D721Med (cell line): ENCODE measurements at regions not wholly inside any gene's neighbourhood (a gene's known extent, or its start where the extent isn't known, plus 50 kb on each side); places are given as distances from the start of the nearest gene placed in this dataset.
"Not testable (repeated sequence)": the region's sequence is repeated elsewhere in the genome, so short reads cannot be mapped to it uniquely, and the experiment has no call there.

Experiments
- DNase-seq: peaks from one replicate; pipeline ENCODE4 v3.0.0; 2011; ENCODE audit warnings: low spot score; ENCODE audit not compliant: insufficient read length
- FAIRE-seq: peaks from 2 replicates; lab custom pipeline; 2011; peaks lifted over from hg19 to GRCh38; lab: Jason Lieb, UNC
- CTCF ChIP-seq: IDR thresholded peaks from 2 replicates; pipeline ENCODE4 v1.5.1; 2012; ENCODE audit warnings: mild to moderate bottlenecking, control low read depth; ENCODE audit not compliant: insufficient read depth; ENCODE audit errors: missing control alignments

GRCh38 chr10:120095875-120096274 lies 203.3 kb downstream of the SEC23IP start:
- no peak for TF ChIP-seq CTCF
- no peak for FAIRE-seq
- DNase-seq, result no peak

DNA sequence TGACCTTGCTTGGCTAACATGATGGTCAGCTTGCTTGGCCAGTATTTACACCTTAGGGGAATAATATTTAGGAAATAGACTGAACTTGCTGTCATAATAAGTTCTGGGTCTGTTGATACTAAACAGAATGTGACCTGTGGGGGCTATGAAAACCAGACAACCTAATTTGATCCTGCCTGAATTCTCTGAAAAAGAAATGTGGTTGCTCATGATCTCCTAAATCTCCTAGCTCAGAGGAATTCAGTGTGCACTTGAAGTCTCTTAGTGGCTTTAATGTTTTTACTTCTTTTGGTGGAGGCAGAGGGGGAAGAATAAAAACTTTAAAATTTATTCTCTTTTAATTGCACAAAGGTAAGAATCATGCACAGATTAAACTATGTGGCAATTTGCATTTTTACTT lies 205.2 kb downstream of the SEC23IP start:
- DNase-seq, result no peak
- TF ChIP-seq CTCF, result no peak

DNA sequence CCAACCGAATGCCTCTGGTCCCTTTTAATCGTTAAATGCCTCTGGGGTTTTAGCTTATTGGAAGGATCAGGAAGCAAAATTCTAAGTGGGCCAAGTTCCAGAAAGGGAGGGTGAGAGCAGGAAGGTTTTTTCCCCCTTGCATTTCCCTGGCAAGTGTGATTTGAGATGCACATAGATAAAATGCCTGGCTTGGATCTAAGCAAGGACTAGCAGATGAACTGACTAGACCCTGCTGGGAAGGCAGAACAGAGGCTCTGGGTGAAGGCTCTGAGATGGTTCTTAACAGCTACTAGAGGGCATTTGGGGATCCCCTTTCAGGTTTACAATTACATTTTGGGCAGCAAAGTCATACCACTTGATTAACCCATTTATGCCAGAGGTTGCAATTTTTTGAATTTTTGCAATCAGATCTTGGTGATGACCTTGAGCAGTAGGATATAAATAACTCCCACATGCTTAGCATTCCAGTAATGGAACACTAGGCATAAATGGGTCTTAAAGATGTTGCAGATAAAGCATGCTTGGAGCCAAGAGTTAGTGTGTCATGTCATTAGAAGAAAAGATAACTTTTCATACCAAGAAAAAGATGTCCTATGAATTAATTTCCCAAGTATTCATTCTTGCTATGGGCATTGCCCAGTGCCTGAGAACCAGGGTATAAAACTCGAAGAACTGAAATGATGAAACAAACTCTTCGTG lies 205.9 kb downstream of the SEC23IP start:
- DNase-seq, result no peak
- TF ChIP-seq CTCF, result no peak
- no peak for FAIRE-seq

More for the DNA sequence above, 205.2 kb downstream of the SEC23IP start:
- FAIRE-seq, result no peak

DNA sequence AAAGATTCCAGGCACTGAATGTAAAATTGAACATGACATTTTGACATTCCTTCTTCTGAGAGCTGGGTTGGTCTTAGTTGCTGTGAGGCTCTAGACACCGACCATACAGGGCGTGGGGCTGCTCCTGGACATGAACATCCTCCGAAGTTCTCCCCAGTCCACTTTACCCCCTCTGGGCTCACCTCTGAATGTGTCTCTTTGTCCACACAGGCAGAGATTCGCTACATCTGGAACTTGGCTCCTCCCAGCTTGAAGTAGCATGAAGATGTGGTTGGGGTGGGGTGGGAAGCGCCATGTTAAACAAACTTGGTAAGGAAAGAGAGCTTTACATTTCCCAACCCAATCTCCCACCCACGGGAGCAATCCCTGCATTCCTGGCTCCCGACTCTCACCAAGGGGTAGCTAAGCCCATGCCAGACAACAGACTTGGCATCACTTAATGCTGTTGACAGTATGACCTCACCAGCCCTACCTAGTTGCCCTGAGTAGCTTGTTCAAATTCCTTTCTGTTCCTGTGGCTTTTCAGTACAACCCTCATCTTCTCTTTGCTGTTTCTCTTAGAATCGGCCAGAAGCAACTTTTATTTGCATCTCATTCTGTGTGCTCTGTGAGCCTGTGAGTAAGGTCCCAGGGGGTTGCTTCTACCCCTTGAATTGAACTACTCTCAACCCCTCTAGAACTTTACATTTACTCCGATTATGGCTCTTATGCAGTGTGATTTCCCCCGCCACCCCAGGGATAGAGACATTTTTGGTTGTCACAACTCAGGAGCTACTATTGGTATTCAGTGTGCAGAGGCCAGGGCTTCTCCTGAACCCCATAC lies 211.4 kb downstream of the SEC23IP start:
- DNase-seq (no peak), FAIRE-seq (no peak)
- TF ChIP-seq CTCF, result no peak

DNA sequence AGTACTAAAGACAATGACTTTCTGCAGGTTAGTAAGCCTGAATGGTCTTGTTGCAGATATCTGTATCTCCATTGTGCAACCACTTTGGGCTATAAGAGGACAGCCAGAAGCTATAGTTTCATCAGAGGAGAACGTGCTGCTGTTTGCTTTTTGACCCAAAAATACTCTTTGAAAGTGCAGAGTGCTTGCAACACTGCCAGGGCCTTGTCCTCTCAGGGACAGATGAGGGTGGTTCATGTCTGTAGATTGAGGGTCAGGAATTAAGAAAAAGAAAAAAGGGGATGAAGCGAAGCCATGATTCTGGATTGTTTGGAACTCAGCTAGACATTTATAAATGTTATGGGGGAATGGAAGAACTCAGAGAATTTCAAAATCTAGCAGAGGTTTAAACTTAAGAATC lies 212.5 kb downstream of the SEC23IP start:
- no peak for DNase-seq
- FAIRE-seq, result no peak
- no peak for TF ChIP-seq CTCF

GRCh38 chr10:120105492-120105891 lies 213.0 kb downstream of the SEC23IP start:
- no peak for TF ChIP-seq CTCF
- FAIRE-seq, result no peak
- no peak for DNase-seq

DNA sequence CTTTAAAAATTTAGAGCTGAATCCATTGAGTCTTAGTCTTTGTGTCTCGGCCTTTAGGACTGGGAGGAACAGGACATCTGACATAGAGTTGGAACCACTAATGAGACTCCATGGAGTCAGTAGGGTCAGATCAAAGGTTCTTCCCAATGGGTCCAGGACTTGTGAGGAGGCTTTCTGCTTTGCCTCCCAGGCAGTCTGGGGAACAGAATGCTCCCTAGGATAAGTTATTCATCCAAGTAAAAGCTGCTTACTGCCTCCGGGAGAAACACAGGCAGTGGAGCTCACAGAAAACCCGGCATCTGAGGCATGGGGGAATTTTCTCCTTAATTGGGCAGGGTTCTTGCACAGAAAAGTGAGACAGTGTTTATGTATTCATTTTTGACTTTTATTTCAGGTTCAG lies 216.4 kb downstream of the SEC23IP start:
- no peak for TF ChIP-seq CTCF
- DNase-seq (no peak), FAIRE-seq (no peak)

DNA sequence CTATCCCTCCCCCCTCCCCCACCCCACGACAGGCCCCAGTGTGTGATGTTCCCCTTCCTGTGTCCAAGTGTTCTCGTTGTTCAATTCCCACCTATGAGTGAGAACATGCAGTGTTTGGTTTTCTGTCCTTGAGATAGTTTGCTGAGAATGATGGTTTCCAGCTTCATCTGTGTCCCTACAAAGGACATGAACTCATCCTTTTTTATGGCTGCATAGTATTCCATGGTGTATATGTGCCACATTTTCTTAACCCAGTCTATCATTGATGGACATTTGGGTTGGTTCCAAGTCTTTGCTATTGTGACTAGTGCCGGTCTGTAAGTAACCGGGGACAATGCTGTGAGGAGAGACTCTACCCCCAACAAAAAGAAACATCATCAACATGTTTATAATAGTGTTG lies 217.2 kb downstream of the SEC23IP start:
- DNase-seq, FAIRE-seq: not testable (repeated sequence)
